ENCODE measurements at regions not wholly inside any gene's neighbourhood (a gene's known extent, or its start where the extent isn't known, plus 50 kb on each side); places are given as distances from the start of the nearest gene placed in this dataset.

DNA sequence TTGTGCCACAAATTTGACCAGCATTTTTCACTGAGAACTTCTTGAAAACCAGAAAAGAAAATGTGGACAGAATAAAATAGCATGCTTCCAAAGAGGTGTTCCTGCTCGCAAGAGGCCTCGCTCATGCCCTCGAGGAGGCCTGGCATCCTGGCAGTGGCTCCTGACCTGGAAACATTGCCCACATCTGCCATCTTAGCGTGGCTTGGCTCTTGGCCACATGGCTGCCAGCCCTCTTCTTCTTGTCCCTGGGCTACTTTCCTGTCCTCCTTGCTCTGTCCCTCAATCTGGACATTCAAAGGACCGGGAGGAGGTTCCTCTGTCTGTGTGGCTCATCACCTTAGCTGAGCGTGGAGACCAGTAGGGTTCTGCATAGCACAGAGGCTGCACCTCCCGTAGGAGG lies 131.6 kb upstream of the TMEM72 start:
- DNase-seq: no peak

DNA sequence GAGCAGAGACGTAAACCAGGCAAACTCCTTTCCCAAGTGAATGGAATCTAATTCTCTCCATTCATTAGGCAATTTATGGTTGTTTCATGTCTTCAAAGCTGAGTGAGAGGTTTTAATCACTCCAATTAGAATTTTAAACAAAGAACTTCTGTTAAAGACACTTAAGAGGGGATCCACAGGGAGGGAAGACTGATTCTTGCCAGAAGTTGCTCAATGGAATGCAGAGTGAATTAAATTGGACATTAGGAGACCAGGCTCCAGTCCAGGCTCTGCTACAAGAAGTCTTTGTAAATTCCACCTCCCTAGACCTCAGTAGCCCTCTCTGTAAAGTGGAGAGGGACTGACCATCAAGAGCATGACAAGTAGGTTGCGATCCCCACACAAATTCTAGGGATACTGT lies 130.7 kb upstream of the TMEM72 start:
- DNase-seq: no peak

GRCh38 chr10:44781131-44781530 lies 130.0 kb upstream of the TMEM72 start:
- DNase-seq: no peak

DNA sequence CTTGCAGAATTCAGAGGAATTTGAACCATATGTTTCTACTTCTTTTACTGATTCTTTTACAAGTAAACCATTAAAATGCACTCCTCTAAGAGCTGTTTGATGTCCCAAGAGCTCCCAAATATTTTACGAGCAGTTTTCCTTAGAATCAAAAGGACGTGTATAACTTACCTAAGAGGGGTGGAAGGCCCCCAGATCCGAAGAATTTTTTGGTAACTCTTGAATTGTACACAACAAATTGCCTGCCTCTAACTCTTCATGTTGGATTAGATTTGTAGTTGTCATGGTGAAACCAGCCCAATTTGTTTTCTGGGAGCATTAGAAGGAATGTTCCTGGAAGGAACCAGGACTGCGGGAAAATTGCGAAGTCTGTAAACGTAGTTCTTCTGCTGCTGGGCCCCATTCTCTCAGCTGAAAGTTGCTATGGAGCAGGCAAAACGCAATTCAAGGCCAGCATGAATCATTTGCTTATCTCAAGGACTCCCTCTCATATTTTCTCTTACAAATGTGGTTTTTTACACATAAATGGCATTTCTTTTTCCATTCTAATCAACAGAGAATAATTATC lies 124.8 kb upstream of the TMEM72 start:
- DNase-seq: no peak

GRCh38 chr10:44787480-44788075 lies 123.6 kb upstream of the TMEM72 start:
- no peak for DNase-seq

GRCh38 chr10:44788147-44789129 lies 122.7 kb upstream of the TMEM72 start:
- DNase-seq: no peak

GRCh38 chr10:44792119-44792775 lies 118.9 kb upstream of the TMEM72 start:
- no peak for DNase-seq

- DNase-seq: no peak
Observed at GRCh38 chr10:44799966-44800365, 111.2 kb upstream of the TMEM72 start.

DNA sequence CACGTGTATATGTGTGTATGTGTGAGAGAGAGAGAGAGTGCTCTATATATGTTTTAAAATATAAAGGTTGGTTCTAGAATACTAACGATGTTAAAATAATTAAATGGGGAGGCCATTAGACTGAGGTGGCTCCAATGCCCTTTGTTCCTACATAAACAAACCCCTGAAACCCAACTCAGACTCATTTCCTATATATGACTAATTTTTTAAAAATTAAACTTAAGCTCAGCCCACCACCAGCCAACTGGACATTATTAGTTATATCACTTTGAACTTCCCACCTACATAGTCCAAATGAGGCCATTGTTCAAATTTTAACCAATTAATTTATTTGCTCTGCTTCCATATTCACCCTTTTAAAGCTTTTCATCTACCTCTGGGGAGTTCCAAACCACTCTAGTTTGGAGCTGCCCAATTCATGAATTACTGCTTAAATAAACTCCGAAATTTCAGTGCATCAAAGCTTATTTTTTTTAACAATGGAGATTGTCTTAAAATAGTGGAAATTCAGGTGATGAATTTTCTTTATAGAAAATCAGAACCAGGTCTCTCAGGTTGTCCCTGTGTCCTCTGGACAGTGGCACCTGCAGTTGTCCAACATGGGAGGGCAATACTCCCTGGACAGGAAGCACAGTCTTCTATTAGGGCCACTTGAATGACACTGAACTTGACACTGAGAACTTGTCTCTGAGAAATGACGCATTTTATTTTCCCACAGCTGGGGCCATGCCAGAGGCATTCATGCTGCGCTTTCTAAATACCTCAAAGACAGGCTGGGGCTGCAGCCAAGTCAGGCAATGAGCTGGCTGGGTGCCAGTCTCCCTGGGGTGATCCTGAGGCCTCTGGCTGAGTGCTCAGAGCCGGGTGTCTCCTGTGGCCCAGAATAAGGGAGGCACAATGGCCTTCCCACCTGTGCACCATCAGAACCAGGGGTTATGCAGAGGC lies 109.5 kb upstream of the TMEM72 start:
- peak; percentile 65 for DNase-seq

GRCh38 chr10:44803862-44804261 lies 107.3 kb upstream of the TMEM72 start:
- no peak for DNase-seq

GRCh38 chr10:44804661-44805060 lies 106.5 kb upstream of the TMEM72 start:
- DNase-seq: no peak

GRCh38 chr10:44805466-44806210 lies 105.5 kb upstream of the TMEM72 start:
- no peak for DNase-seq

DNA sequence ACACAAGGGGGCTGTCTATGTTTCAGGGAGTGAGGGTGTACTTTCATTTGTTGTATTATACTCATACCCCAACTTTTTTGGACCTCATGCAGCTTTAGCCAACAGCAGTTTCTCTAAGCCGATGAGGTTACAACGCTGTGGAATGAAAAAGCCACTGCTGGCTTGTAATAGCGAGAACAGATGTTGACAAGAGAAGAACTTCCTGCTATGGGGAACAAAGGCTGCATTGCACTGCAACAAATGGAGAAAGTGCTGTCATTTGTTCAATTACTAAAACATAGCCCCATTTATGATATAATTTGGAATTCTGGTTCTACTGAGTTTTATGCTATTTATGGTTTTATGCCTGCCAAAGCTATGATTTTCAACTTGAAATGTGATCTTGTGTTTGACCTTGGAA lies 104.2 kb upstream of the TMEM72 start:
- no peak for DNase-seq

GRCh38 chr10:44807451-44807850 lies 103.7 kb upstream of the TMEM72 start:
- no peak for DNase-seq

DNA sequence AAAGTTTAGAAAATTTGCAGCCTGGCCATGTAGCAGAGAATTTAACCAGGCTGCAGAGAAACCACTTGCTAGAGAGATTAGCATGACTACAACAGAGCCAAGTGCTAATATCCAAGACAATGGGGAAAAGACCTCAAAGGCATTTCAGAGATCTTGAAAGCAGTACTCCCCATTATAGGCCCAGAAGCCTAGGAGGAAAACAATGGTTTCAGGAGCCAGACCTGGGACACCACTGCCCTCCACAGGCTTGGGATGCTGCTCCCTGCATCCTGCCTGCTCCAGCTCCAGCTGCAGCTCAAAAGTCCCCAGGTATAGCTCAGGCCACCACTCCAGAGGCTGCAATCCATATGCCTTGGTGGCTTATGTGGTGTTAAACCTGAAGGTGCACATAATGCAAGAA lies 101.5 kb upstream of the TMEM72 start:
- DNase-seq: no peak

DNA sequence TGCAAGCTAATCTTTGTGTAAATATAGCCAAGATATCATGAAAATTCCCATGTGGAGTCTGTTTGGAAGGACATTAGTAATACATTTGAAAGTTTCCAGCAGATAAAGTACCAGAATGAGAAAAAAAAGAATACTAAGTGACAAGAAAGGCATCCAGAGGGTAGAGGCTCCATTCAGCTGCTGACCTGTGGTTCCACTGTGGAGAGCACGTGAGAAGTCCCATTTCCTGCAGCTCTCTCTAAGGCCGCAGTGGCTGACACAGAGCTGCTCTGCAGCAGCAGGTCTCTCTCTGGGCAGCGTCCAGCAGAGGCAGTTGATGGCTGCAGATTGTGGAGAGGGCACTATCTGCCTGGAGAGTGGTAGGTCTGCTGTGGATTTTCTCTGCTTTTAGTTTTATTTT lies 100.1 kb upstream of the TMEM72 start:
- no peak for DNase-seq

GRCh38 chr10:44813201-44813600 lies 97.9 kb upstream of the TMEM72 start:
- DNase-seq: no peak

DNA sequence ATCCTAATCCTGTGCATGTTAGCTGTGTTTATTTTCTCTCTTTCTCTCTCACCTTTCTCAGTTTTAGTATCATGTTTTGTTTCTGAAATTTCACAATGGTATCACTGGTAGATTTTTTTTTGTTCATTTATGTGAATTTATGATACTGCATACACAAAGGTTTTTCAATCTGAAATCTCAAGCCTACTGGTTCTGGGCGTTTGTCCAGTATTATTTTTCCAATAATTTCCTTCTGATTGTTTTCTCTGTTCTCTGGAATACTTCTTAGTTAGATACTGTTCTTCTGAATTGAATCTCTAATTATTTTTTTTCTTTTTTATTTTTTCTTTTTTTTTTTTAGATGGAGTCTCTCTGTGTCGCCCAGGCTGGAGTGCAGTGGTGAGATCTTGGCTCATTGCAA lies 96.2 kb upstream of the TMEM72 start:
- no peak for DNase-seq

DNA sequence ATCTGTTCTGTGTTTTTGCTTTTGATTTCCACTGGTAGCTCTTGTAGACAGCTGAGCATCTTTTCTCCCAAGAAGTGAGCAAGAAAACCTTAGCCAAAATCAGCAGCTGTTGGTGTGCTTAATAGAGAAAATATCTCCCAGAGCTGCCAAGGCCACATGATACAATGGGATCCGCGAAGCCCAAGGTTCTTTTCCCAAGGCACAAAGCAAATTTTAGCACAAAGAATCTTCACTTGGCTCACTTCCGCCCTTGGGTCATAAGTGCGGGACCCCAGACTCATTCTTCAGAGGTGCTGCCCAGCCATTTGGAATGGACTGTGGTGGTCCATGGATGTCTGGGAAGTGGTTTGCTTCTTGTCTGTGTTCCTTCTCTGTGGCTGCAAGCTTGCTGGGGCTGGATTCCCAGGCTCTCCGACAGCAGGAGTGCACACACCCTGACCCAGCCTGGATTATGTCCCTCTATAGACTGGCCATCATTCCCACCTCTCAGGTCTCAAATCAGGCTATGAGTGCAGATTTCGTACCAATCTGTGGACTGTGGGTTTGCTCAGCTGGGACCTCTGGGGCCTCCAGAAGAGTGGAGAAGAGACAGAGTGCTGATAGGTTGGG lies 93.0 kb upstream of the TMEM72 start:
- DNase-seq: no peak

DNA sequence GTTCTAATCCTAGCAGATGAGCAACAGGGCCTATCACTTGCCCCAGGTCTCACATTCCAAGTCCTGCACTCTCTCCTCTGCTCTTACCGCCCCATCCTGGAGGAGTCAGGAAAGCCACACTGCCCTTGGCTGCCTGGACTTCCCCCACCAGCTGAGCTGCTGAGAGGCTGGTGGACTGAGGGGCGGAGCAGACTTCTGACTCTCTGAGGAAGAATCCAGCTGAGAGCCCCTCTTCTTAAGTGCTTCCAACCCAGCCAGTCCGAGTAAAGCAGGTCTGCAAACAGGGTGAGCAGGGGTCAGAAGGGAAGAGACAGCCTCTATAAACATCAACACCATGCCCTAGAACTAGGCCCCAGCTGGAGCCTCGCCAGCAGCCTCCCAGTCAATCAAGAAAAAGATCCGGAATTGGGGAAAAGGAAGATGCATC lies 92.4 kb upstream of the TMEM72 start:
- no peak for DNase-seq

Measured in renal pelvis (tissue), 1 donor.